ENCODE measurements at regions not wholly inside any gene's neighbourhood (a gene's known extent, or its start where the extent isn't known, plus 50 kb on each side); places are given as distances from the start of the nearest gene placed in this dataset.
"Not testable (repeated sequence)": the region's sequence is repeated elsewhere in the genome, so short reads cannot be mapped to it uniquely, and the experiment has no call there.

- H3K4me3 ChIP-seq; H3K4me3 Mint-ChIP-seq; H3K36me3 Mint-ChIP-seq; H3K4me2 ChIP-seq; H3K79me2 ChIP-seq (ENCODE audit: low read depth); H4K20me1 ChIP-seq (ENCODE audit: low read depth); H3K36me3 ChIP-seq; H2AFZ ChIP-seq (replicated peaks); H3K27ac ChIP-seq; H3K9ac ChIP-seq; H3K9me3 ChIP-seq (ENCODE audit: low read depth); DNase-seq (ENCODE audit: low spot score); H3F3A ChIP-seq (ENCODE audit: low read depth); H3K27me3 Mint-ChIP-seq (ENCODE audit: insufficient read depth, low read depth); H3K4me1 ChIP-seq; H3K27me3 ChIP-seq; H3K9me3 Mint-ChIP-seq; H3K27ac Mint-ChIP-seq; H3K4me1 Mint-ChIP-seq: not testable (repeated sequence)
Observed at GRCh38 chr12:131206630-131207299, 253.1 kb downstream of the ADGRD1 start.

- H3K36me3 Mint-ChIP-seq; H3K9me3 Mint-ChIP-seq; H3K9ac ChIP-seq; H3K9me3 ChIP-seq (ENCODE audit: low read depth); H3K4me2 ChIP-seq; H3K4me3 ChIP-seq; H3K4me1 Mint-ChIP-seq; DNase-seq (ENCODE audit: low spot score); H3K79me2 ChIP-seq (ENCODE audit: low read depth); H3K27me3 Mint-ChIP-seq (ENCODE audit: insufficient read depth, low read depth); H2AFZ ChIP-seq (replicated peaks); H3K27me3 ChIP-seq; H3F3A ChIP-seq (ENCODE audit: low read depth); H3K36me3 ChIP-seq; H3K27ac Mint-ChIP-seq; H3K27ac ChIP-seq; H3K4me3 Mint-ChIP-seq; H4K20me1 ChIP-seq (ENCODE audit: low read depth); H3K4me1 ChIP-seq: not testable (repeated sequence)
Observed at GRCh38 chr12:131207300-131207660, 253.6 kb downstream of the ADGRD1 start.

- H3K36me3 ChIP-seq; H2AFZ ChIP-seq (replicated peaks); H3K9ac ChIP-seq; H3K9me3 Mint-ChIP-seq; H3K4me2 ChIP-seq; H3K27me3 Mint-ChIP-seq (ENCODE audit: insufficient read depth, low read depth); H3K27me3 ChIP-seq; H3K4me1 ChIP-seq; H3K27ac ChIP-seq; H3K9me3 ChIP-seq (ENCODE audit: low read depth); H3K4me1 Mint-ChIP-seq; H3K27ac Mint-ChIP-seq; H3F3A ChIP-seq (ENCODE audit: low read depth); H4K20me1 ChIP-seq (ENCODE audit: low read depth); DNase-seq (ENCODE audit: low spot score); H3K36me3 Mint-ChIP-seq; H3K79me2 ChIP-seq (ENCODE audit: low read depth); H3K4me3 ChIP-seq; H3K4me3 Mint-ChIP-seq: not testable (repeated sequence)
Observed at GRCh38 chr12:131207841-131208240, 254.1 kb downstream of the ADGRD1 start.

- Histone ChIP-seq H3K27me3 (no peaks in the 10 kb centered on the region), H3K9me3 (ENCODE audit: low read depth) (no peaks in the 10 kb centered on the region), H2AFZ (replicated peaks) (no peak overlapping the region), H3K27ac (no peak overlapping the region), H3K4me3 (no peak overlapping the region), H4K20me1 (ENCODE audit: low read depth) (no peaks in the 10 kb centered on the region), H3K4me2 (no peak overlapping the region), H3K36me3 (no peaks in the 10 kb centered on the region), H3K9ac (no peak overlapping the region), H3K79me2 (ENCODE audit: low read depth) (no peaks in the 10 kb centered on the region), H3K4me1 (no peaks in the 10 kb centered on the region), H3F3A (ENCODE audit: low read depth) (no peaks in the 10 kb centered on the region)
- no peak overlapping the region for H3K27ac Mint-ChIP-seq
- H3K27me3 Mint-ChIP-seq (ENCODE audit: insufficient read depth, low read depth), result peaks cover 8% of the 10 kb centered on the region
- no peak for TF ChIP-seq EZH2 (IDR thresholded peaks at IDR 0.05)
- no peak for TF ChIP-seq CTCF (IDR thresholded peaks at IDR 0.05)
- TF ChIP-seq EZH2phosphoT487 (IDR thresholded peaks at IDR 0.05), result no peak
- no peak overlapping the region for H3K4me3 Mint-ChIP-seq
- DNase-seq (ENCODE audit: low spot score), result no peak
- no peaks in the 10 kb centered on the region for H3K36me3 Mint-ChIP-seq
- no peaks in the 10 kb centered on the region for H3K4me1 Mint-ChIP-seq
- H3K9me3 Mint-ChIP-seq, result peaks cover 2% of the 10 kb centered on the region
Observed at GRCh38 chr12:131208425-131208824, 254.7 kb downstream of the ADGRD1 start.
